ENCODE measurements at regions not wholly inside any gene's neighbourhood (a gene's known extent, or its start where the extent isn't known, plus 50 kb on each side); places are given as distances from the start of the nearest gene placed in this dataset.
"Not testable (repeated sequence)": the region's sequence is repeated elsewhere in the genome, so short reads cannot be mapped to it uniquely, and the experiment has no call there.

DNA sequence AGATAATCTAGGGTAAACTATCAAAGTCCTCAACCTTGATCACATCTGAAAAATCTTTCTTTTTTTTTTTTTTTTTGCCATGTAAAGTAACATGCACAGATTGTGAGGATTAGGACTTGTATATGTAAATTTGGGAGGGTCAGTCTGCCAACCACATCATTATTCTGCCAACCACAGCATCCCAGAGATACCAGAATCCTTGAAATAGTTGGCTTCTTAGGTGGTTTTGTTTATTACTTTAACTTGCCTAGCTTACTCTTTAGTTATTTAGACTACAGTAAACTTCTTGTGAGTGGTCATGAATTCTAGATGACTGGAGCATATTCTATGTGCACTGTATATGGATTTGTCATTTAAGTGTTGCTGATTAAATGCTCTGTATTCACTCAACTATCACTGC is 242.1 kb upstream of the RBMS1 start:
- no peak for DNase-seq

DNA sequence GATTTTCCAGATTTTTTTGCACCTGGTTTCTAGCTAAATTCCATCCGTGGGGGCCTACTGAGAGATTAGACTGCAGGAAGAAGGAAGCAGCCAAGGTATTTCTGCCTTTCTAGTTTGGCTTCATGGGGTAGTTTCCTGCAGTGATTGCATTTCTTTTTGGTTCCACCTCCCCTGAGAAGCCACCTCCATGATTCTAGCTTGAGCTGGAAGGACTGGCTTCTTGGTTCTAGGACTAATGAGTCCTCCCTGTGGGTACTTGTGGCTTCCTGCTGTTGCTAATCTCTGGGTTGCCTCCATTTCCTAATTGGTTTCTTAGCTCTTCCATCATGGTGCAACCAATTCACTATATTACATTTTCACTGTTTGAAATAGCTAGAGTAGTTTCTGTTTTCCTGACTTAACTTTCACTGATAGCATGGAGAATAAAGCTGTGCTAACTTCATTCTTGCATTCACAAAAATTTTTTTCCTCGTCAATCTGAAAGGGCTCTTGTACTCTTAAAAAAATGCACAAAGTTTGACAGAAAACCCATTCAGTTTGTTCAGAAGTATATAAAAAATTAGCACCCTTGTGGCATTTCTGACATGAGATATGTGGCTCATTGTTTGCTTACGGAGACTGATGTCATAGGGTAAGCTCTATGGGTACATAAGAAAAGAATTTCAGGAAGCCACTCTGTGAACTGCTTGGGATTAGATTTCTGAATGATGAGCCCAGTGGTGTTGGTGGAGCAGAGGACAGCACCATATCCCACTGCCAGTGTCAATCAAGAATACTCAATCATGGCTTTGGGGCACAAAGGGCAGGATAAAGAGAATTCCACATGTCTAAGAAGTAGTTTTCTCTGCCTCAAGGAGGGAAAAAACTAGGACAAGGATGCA is 242.8 kb upstream of the RBMS1 start:
- DNase-seq = no peak

DNA sequence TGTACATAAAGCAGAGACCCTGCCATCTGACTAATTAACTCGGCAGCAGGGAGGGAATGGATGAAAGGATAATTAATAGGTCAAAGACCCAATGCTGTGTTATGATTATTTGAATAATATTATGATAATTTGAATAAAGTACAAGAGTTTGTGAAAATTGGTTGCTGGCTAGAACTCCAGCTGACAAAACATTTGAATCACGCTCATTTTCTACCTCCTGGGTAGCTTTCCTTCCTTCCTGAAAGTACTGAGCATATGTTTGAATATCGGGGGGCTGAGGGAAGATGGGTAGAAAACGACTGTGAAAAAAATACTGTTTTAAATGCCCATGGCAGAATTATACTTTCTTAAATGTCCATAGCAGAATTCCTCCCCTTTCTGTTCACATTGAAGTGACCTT is 243.6 kb upstream of the RBMS1 start:
- DNase-seq = no peak

DNA sequence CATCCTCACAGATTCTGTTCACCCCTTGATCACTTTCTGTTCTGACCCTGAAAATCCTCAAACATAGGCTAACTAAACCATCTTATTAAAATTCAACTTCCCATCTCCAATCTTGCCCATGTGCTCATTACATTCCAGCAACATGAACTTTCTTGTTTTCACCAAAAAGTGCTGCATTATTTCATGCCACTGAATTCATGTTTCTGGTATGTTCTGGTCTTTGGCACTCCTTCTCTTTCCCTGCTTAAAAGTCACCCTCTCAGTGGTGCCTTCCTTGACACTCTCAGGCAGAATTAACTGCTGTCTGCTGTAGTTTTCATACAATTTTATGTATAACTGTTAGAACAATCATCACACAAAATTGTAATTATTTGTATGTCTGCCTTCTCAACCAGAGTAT is 247.7 kb upstream of the RBMS1 start:
- DNase-seq = no peak

DNA sequence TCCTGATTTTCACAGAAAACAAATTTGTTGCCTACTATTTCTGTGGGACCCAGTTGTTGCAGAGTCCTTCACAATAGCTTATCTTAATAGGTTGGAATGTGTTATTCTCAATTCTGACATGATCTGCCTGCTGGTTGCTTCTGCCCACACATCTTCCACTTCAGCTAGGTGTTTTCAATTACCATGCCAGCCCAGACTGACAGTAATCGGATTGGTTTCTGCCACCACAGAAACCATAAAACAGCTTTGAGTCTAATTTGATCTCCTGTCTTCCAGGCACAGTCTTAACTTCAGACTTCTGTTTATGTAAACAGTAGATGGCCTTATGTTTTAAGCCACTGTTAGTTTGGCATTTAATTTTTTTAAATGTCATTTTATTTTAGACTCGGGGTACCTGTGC is 248.2 kb upstream of the RBMS1 start:
- DNase-seq = no peak

DNA sequence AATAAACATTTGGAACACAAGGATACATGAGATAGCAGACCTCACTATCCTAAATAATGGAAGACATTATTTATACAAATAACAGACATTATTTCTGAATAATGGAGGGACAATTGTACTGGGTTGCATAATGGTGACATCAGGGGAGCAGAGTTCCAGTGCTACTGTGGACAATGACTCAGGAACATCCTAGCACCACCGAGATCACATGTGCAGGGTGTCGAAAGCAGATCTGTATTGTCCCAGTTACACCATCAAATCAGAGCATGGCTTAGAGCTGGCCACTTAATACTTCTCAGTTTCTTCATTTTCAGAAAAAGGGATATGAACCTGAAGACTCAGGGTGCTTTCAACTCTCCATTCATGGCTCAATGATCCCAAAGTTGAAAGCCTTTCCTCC is 249.1 kb upstream of the RBMS1 start:
- no peak for DNase-seq

DNA sequence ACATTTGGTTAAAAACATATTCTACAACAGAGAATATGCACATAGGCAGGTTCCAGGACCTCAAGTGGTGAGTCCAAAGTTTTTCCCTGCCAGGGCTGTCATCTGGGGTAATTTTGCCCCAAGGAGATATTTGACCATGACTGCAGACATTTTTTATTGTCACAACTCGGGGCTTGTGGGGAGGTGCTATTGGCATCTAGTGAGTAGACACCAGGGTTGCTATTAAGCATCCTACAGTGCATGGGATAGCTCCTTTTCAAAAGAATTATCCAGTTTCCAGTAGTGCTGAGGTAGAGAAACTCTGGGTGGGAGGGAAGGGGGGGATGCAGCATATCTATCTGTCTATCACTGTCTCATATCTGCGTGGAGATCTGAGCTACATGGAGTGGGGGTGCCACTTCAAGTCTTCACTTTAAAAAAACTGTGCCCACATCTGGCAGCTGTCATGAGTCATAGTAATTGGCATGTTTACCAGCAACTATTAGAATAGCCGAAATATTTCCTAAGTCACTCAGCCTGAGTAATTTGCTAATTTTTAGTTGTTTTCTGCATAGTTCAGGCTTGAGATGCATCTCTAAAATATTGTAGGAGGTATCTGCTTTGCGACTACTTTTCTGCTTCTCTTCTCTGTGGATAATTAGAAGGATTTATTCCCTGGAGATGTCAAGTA is 254.0 kb upstream of the RBMS1 start:
- no peak for DNase-seq

DNA sequence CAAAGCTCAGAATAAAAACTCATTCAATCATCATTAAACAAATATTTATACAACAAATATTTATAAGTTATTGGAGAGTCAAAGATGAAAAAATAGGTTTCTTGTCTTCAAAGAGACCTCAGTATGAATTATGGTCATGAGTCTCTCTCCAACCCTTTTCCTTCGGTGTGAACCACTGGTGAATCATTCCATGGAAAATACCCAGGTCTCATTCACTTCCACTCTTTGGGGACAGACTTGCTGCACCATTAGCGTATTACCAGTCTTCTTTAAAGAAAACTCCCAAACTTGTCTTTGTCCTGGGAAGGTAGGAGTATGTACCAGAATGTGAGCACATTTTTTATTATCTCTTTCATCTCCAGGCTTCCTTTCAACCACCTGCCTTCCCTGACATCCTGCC is 257.4 kb upstream of the RBMS1 start:
- DNase-seq = no peak

DNA sequence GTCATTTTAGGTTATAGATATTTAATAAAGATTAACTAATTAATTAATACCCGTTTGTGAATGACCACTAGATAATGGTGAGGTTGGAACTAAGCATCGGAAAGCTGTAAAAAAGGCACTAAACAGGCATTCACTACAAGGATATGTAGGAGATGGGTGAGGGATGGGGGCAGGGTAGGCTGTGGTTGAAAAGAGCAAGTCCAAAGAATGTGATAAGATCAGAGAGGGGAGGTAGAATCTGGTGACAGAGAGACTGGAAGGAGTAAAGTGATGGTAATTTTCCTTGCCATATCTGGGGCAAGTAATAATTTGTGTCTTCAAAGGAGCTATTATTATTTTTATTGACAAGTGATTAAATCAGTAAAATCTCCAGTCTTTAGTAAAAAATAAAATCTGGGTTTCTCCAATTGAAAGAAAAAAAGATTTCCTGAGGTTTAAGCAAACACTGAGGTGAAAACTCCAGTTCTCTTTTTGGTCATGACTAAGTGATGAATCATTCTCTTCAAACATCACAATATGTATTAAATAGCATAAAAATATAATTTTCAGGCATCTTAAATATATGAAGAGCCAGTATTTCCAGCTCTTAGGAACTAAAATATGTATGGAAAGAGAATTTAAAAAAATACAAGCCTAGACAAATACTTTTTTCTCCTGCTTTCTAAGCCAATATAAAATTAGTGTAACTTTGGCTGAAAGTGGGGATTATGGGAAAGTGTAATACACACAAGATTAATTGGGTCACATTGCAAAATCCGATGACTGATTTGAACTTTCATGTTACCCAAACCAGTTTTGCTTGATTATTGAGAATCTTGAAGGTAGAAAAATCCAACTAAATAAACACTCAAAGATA is 259.1 kb upstream of the RBMS1 start:
- DNase-seq = no peak

DNA sequence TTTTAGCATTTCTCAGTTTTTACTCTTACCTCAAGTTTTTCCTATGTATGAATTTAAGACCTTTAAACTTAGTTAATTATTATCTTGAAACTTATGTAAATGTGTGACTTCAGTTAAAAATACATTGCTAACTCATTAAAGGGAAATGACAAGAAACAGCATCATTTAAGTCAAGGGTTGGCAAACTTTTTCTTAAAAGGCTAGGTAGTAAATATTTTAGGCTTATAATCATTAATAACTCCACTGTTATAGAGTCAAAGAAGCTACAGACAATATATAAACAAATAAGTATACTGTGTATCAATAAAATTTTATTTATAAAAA is 259.7 kb upstream of the RBMS1 start:
- DNase-seq = no peak

DNA sequence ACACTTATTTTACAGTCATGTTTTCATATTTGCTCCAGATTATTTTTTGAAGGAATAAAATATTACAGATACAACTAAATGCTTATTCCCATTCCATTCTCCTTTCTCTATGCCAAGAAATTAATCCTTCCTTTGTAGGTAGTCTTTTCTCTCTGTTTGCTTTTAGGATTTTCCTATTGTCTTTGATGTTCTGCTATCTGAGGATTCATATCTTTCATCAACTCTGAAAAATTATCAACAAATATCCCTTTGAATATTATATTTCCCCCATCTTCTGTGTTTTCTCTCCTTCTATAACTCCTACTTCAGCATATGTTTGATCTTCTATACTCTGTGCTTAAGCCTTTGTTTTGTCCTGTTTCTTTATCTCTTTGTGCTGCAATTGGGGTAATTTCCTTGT is 260.4 kb upstream of the RBMS1 start:
- no peak for DNase-seq

DNA sequence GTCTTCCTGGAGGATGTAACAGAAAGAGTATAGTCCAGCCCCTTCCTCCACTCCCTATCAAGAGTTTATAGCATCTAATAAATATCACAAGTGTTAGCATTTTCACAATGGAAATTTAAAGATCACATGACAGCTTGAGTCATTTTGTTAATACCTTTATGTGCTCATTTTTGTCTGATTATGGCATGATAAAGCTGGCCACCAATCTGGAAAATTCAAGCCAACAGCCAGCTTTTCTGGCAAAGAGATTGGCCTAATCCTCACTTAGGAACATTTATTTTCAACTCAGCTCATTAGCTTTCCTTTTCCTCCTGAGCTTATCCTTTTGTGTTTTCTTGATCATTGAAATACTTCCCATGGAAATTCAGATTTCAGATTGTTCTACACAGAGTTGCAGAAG is 262.9 kb upstream of the RBMS1 start:
- DNase-seq = no peak

DNA sequence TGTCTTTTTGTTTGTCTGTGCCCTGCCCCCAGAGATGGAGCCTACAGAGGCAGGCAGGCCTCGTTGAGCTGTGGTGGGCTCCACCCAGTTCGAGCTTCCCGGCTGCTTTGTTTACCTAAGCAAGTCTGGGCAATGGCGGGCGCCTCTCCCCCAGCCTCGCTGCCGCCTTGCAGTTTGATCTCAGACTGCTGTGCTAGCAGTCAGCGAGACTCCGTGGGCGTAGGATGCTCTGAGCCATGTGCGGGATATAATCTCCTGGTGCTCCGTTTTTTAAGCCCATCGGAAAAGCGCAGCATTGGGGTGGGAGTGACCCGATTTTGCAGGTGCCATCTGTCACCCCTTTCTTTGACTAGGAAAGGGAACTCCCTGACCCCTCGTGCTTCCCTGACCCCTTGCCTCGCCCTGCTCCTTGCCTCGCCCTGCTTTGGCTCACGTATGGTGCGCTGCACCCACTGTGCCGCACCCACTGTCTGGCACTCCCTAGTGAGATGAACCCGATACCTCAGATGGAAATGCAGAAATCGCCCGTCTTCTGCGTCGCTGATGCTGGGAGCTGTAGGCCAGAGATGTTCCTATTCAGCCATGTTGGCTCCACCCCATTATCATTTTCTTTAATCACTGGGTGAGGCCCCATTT is 269.0 kb upstream of the RBMS1 start:
- DNase-seq = not testable (repeated sequence)

DNA sequence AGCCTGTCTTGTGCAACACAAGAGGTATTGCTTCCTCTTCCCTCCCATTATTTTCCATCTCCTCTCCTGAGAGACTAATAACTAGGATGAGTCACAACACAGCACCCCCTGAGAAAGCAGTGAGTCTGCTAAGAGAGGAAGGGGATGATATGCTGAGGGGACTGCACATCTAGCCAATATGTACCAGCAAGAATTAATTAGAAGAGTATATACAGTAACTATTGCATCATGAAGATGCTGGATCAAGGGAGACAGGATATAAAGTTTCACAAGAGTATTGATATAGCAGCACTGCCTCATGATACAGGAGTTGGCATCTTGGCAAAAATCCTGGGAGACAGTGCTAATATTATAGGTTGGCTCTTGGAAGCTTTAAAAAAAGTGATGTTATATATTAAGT is 289.9 kb upstream of the RBMS1 start:
- no peak for DNase-seq

DNA sequence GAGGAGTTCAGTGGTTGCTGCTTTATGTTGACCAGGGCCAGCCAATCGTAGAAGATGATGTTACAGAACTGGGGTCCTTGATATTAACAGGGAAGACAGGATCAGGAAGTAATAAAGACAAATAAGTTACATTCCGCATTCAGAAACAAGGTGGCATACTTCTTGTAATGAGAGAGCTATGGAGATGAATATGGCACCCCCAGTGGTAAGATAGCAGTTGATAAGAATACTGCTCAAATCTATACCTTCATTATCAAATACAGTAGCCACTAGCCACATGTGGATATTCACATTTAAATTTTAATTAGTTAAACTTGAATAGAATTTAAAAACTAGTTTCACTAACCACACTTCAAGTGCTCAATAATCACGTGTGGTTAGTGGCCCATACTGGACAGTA is 290.4 kb upstream of the RBMS1 start:
- no peak for DNase-seq

DNA sequence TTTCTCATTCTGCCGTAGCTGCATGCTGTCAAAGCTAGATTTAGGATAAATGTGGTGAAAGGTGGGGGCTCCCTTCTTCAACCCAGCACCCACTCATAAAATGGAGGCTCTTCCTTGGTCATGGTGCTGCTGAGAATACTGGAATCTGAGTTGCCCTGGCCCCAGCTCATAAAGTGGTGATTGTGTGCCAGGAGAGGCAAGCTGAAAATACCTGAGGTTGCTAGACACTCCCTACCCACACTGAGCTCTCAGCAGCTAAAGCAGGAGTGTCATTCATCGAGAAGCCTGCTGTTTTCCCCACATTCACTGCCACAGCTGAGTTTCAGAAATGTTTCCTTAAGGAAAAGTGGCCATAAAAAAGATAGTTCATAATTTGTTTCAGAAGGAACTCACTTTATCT is 297.1 kb upstream of the RBMS1 start:
- no peak for DNase-seq

DNA sequence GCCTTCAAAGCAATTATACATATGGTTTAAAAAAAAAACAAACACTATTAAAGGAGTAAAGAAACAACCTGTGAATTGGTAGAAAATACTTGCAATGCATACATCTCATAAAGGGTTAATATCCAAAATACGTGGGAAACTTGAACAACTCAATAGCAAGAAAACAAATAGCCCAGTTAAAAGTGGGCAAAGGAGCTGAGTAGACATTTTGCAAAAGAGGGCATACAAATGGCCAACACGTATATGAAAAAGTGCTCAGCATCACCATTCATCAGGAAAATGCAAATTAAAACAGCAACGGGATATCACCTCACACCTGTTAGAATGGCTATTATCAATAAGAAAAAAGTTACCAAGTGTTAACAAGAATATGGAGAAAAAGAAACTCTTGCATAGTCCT is 298.3 kb upstream of the RBMS1 start:
- no peak for DNase-seq

DNA sequence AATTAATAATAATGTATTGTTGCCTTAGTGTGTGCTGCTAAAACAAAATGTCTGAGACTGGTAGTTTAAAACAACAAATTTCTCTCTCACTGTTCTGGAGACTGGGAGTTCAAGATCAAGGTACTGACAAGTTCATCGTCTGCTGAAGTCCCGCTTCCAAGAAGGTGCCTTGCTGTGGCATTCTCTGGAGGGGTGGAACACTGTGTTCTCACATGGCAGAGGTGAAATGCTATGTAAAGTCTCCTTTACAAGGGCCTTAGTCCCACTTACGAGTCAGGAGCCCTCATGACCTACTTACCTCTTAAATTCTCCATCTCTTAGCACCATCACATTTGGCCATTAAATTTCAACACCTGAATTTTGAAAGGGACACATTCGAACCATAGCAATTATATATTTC is 299.2 kb upstream of the RBMS1 start:
- no peak for DNase-seq

DNA sequence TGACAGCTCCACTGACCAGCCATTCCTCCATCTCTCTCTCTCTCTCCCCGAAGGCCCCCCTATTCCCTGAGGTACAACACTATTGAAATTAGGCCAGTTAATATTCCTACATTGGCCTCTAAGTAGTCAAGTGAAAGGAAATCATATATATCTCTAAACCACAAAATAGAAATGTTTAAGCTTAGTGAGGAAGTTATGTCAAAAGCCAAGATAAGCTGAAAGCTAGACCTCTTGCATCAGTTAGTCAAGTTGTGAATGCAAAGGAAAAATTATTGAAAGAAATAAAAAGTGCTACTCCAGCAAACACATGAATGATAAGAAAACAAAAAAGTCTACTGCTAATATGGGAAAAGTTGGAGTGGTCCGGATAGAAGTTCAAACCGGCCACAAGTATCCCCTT is 301.3 kb upstream of the RBMS1 start:
- DNase-seq = no peak

DNA sequence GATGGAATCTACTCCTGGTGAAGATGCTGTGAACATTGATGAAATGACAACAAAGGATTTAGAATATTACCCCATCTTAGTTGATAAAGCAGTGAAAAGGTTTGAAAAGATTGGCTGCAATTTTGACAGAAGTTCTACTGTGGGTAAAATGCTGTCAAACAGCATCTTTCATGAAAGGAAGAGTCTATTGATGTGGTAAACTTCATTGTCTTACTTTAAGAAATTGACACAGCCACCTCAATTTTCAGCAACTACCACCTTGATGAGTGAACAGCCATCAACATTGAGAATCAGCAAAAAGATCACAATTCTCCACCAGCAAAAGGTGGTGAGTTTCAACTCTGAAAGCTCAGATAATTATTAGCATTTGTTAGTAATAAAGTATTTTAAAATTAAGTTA is 310.3 kb upstream of the RBMS1 start:
- no peak for DNase-seq

DNA sequence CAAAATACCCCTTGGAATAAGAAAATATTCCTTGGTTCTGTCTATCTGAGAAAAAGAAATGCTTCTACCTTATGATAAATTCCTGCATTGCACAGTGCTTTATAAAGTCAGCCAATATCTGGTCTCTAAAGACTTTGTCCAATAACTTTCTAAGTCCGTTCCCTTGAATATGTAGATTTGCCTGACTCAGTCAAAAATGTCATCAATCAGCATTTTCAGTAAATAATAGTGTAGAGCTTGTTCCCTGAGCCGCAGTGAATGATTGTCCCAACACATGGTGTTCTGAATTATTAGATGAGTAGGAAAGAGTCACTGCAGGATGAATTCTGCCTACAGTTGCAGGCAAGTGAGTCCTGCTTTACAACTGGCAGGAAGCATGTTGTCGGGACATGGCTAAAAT is 316.8 kb upstream of the RBMS1 start:
- DNase-seq = no peak

DNA sequence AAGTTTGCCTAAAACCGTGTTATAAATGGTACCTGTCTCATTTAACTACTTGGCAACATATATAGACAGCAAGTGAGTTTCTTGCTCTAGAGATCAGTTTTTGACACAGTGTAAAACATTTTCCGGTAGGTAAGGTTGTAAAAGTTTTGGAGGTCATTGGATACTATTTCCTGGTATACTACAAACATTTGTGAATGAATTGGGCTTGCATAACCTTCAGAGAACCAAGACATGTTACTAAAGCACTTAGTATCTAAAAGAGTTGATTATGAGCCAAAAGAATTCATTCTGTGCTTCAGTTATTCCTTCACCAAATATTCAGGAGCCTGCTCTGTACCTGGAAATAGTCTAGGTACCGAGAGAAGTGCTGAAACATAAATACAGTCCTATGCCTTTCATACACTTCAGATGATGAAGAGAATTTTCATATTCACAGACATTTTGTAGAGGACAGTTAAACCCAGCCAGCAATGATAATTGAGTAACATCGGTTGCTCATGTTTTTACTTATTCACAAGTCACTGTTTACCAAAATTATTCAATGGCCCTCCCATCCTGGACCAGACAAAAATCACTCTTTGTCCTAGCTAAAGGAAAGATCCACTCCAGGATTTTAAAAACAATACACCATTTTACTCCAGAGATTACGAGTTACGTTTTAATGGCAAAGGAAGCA is 319.4 kb upstream of the RBMS1 start:
- DNase-seq = no peak

DNA sequence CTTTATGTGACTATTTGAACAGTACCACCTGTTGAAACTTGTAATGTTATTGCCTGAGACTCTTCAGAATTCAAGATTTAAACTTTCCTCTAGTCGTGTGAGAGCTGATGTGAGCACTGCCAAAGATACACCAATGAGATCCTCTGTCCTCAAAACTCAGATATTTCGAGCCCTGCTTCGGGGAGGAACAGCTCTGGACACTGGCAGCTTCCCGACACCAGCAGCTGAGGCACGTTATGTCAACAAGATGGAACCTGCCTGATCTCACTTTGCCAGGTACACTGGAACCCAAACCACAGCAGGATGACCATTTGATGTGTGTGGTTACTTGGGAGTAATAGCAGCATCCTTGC is 319.9 kb upstream of the RBMS1 start:
- no peak for DNase-seq

Measured in NCI-H526 (cell line).